Stomach (tissue), 8 donors: ENCODE measurements at regions not wholly inside any gene's neighbourhood (a gene's known extent, or its start where the extent isn't known, plus 50 kb on each side); places are given as distances from the start of the nearest gene placed in this dataset.

Experiments used
- DNase-seq, 2 donors: peaks; one replicate each; pipeline versions ENCODE4 v3.0.0 to v3.0.0-alpha.2; 2013 to 2019
- H3K27ac ChIP-seq, 5 donors: fragments of 200-600 bp in 4 of 5; sonication (generic) in 4 of 5; one replicate each; pipeline ENCODE4 v1.5.1; 2013 to 2019; ENCODE audit warnings: mild to moderate bottlenecking in 1 of 5, moderate library complexity in 1 of 5
- H3K27me3 ChIP-seq, 3 donors: fragments of 200-600 bp; sonication (generic); one replicate each; pipeline ENCODE4 v1.5.1; 2017 to 2019; ENCODE audit warnings: mixed run types in 1 of 3
- H3K36me3 ChIP-seq, 4 donors: fragments of 200-600 bp; sonication (generic); 1 replicate in 3 of 4; 2 replicates in 1 of 4; pipeline ENCODE4 v1.5.1; 2016 to 2019
- H3K4me1 ChIP-seq, 4 donors: fragments of 200-600 bp; sonication (generic); one replicate each; pipeline ENCODE4 v1.5.1; 2016 to 2019
- H3K4me3 ChIP-seq, 4 donors: fragments of 200-600 bp; sonication (generic) in 3 of 4; one replicate each; pipeline ENCODE4 v1.5.1; 2016 to 2019; ENCODE audit warnings: mild to moderate bottlenecking in 1 of 4
- H3K9me3 ChIP-seq, 4 donors: fragments of 200-600 bp; sonication (generic); one replicate each; pipeline ENCODE4 v1.5.1; 2016 to 2019
- EP300 ChIP-seq: sonication (generic); formaldehyde crosslinking; IDR thresholded peaks from one replicate; pipeline ENCODE4 v1.6.1; 2017; ENCODE audit warnings: antibody characterized with exemption
- POLR2A ChIP-seq, 4 donors: fragments of 450-650 bp; IDR thresholded peaks; one replicate each; pipeline ENCODE4 v1.6.1; 2016; ENCODE audit warnings: antibody characterized with exemption in 4 of 4, control low read depth in 2 of 4, mild to moderate bottlenecking in 1 of 4, moderate library complexity in 1 of 4
- POLR2AphosphoS5 ChIP-seq, 3 donors: sonication (generic); formaldehyde crosslinking; IDR thresholded peaks; one replicate each; pipeline ENCODE4 v1.6.1; 2016; ENCODE audit warnings: antibody characterized with exemption in 3 of 3
- WGBS, 5 donors: extraction: QIAGEN DNeasy Blood & Tissue Kit in 3 of 5; methylation state at CpG; one replicate each; pipeline versions ENCODE4 v1.1.5 to v1.1.7; 2013 to 2018; 5-methylcytosine and 5-hydroxymethylcytosine counted together
- intact Hi-C: fragments of 100-400 bp; cut with DNase I; formaldehyde crosslinking; loops from one replicate; pipeline ENCODE4 v1.15.1; 2023; ENCODE audit warnings: low total_unique reads
- TF ChIP-seq, protein P1 (sequence below), 7 experiments: fragments of 450-650 bp in 4 of 7; fragments of 200-600 bp in 3 of 7; sonication (generic) in 3 of 7; IDR thresholded peaks; one replicate each; pipeline ENCODE4 v1.5.1; 2016 to 2019; ENCODE audit warnings: antibody characterized with exemption in 7 of 7, control low read depth in 2 of 7, mild to moderate bottlenecking in 1 of 7
- donor health status: healthy with polysubstance abuse.
- donor health status: Bipolar disorder and iron deficiency.
- donor health status: healthy.

DNA sequence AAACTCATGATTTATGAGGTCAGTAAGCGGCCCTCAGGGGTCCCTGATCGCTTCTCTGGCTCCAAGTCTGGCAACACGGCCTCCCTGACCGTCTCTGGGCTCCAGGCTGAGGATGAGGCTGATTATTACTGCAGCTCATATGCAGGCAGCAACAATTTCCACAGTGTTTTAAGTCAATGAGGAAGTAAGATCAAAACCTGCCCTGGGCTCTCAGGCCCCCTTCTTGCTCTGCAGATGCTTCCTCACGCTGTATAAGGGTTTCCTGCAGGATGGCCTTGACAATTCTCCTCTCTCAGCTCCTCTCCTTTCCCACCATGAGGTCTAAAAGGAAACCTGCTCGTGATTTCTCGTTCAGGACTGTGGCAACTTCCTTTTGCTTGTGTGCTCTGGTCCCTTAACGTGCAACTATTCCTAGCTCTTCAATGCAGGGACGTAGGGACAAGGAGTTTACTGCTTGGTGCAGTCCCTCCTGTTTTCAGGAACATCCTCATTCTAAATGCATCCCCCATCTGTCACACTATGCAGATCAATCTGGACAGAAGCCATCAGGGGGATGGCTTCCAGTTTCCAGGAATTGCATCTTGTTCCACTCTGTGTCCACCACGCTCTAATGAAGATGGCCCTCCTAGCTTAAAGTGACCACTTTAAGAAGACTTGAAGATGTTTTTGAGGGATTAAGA lies 64.3 kb upstream of the IGLL5 start:
- Histone ChIP-seq H3K36me3 (no peaks in the 10 kb centered on the region), H3K27me3 (peaks cover 0 to 24% (median 0%) of the 10 kb centered on the region in 3 donors), H3K4me3 (no peak overlapping the region), H3K27ac (no peak overlapping the region), H3K4me1 (peaks cover 0 to 12% (median 0%) of the 10 kb centered on the region in 4 donors), H3K9me3 (no peaks in the 10 kb centered on the region)
- 63 to 68% (median 66%) methylated on average over 10 of the region's 10 CpGs for WGBS, 5 donors
- no peak for TF ChIP-seq POLR2AphosphoS5 (IDR thresholded peaks at IDR 0.05)
- no peak for TF ChIP-seq POLR2A (IDR thresholded peaks at IDR 0.05)
- no peak for TF ChIP-seq EP300
- TF ChIP-seq, protein P1, sequence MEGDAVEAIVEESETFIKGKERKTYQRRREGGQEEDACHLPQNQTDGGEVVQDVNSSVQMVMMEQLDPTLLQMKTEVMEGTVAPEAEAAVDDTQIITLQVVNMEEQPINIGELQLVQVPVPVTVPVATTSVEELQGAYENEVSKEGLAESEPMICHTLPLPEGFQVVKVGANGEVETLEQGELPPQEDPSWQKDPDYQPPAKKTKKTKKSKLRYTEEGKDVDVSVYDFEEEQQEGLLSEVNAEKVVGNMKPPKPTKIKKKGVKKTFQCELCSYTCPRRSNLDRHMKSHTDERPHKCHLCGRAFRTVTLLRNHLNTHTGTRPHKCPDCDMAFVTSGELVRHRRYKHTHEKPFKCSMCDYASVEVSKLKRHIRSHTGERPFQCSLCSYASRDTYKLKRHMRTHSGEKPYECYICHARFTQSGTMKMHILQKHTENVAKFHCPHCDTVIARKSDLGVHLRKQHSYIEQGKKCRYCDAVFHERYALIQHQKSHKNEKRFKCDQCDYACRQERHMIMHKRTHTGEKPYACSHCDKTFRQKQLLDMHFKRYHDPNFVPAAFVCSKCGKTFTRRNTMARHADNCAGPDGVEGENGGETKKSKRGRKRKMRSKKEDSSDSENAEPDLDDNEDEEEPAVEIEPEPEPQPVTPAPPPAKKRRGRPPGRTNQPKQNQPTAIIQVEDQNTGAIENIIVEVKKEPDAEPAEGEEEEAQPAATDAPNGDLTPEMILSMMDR (IDR thresholded peaks at IDR 0.05) = no peak
- intact Hi-C loops = no loop called here
- DNase-seq = peak in 1 of 2 donors; percentile 28

DNA sequence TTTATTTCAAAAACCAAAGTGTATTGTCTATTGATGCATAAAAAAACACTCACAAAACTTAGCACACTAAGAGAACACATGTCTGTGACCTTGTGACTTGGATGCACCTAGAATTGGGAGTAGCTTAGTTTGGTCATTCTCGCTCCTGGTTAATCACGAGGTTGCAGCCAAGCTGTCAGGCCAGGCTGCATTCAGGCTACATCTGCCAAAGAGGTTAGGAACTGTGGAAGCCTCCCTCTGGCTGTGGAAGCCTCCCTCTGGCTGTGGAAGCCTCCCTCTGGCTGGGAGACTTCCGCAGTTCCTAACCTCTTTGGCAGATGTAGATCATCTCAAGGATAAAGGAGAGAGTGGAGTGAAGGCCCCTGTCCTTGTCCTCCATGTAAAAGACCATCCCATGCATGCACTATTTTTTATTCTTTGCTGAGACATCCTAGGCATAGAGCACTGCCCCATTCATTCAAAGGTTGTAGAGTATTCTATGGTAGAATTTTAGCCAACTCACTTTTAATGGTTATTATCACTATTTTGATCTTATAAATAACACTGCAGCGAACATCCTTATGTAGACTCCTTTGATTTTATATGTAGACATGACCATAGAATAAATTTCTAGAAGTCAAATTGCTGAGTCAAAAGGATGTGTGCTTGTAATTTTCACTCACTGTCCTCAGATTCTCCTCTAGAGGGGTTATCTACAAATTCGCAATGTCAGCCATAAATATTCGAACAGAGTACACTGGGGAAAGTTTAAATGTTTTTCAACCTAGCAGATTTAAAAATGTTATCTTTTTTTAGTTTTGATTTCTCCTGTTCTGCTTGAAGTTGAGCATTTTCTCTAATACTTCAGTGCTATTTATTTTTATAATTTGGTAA lies 63.0 kb upstream of the IGLL5 start:
- Histone ChIP-seq H3K27me3 (peaks cover 0 to 24% (median 0%) of the 10 kb centered on the region in 3 donors), H3K4me3 (no peak overlapping the region), H3K9me3 (no peaks in the 10 kb centered on the region), H3K4me1 (peaks cover 0 to 12% (median 0%) of the 10 kb centered on the region in 4 donors), H3K27ac (no peak overlapping the region), H3K36me3 (no peaks in the 10 kb centered on the region)
- intact Hi-C loops = no loop called here
- 84 to 90% (median 88%) methylated on average over 6 of the region's 6 CpGs for WGBS, 5 donors
- DNase-seq = no peak
- TF ChIP-seq, protein P1 (IDR thresholded peaks at IDR 0.05) = no peak
- no peak for TF ChIP-seq EP300
- TF ChIP-seq POLR2AphosphoS5 (IDR thresholded peaks at IDR 0.05) = no peak
- TF ChIP-seq POLR2A (IDR thresholded peaks at IDR 0.05) = no peak

DNA sequence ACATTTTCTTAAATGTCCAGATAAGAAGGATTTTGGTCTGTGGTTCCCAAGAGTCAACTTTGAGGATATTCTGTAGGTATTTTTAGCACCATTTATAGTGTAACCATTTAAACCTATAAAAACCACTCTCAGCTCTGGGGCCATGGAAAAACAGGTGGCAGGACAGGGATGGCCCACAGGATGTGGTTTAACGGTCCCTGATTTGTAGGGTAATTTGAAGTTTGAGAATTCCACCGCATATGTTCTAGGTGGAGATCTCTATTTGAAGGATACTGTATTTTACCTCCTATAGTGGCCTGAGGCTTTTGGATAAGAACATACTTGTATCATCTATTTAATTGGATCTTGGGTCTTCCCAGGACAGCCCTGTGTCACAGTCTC lies 62.4 kb upstream of the IGLL5 start:
- TF ChIP-seq POLR2A (IDR thresholded peaks at IDR 0.05) = no peak
- TF ChIP-seq POLR2AphosphoS5 (IDR thresholded peaks at IDR 0.05) = no peak
- TF ChIP-seq EP300 = no peak
- TF ChIP-seq, protein P1 (IDR thresholded peaks at IDR 0.05) = no peak
- Histone ChIP-seq H3K27me3 (peaks cover 0 to 24% (median 0%) of the 10 kb centered on the region in 3 donors), H3K4me3 (no peak overlapping the region), H3K27ac (no peak overlapping the region), H3K36me3 (no peaks in the 10 kb centered on the region), H3K4me1 (peaks cover 0 to 12% (median 0%) of the 10 kb centered on the region in 4 donors), H3K9me3 (peaks cover 0 to 2% (median 1%) of the 10 kb centered on the region in 4 donors)
- WGBS, 5 donors = 78 to 90% (median 81%) methylated on average over 2 of the region's 2 CpGs
- no peak for DNase-seq
- intact Hi-C loops = no loop called here

DNA sequence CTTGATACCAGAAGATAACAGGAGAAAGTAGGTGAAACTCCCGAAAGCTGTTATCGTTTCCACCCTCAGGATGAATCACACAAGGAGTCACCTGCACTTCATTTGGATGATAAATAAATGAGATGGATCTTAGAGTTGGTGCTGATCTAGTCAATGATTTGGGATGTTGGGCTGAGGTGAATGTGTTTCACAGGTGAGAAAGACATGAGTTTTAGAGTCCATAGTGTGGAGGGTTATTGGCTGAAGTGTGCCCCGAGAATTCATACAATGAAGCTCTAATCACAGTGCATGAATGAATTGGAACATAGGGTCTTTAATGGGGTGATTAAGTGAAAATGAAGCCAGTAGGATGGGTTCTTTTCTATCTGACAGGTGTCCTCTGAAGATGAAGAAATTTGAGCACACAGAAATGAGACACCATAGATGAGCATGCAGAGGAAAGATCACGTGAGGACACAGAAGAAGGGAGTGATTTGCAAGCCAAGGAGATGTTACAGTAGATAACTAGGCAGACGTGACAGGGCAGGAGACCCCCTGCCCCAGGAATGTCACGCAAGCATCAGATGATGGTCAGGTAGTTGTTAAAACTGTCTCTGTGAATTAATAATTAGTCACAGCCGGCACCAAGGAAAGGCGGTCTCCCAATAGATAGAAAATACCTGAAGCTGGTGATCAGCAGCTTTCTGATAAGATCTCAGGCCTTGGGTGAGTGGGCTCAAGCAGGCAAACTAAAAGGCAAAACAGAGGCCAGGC lies 60.3 kb upstream of the IGLL5 start:
- no peak overlapping the region for H3K27ac ChIP-seq
- WGBS, 5 donors = 55 to 68% (median 58%) methylated on average over 8 of the region's 8 CpGs
- H3K36me3 ChIP-seq = no peaks in the 10 kb centered on the region
- H3K27me3 ChIP-seq = peaks cover 0 to 18% (median 0%) of the 10 kb centered on the region in 3 donors
- H3K4me3 ChIP-seq = no peak overlapping the region
- no peak for TF ChIP-seq POLR2A (IDR thresholded peaks at IDR 0.05)
- no peak for TF ChIP-seq EP300
- peaks cover 0 to 10% (median 0%) of the 10 kb centered on the region in 4 donors for H3K4me1 ChIP-seq
- no peak for DNase-seq
- intact Hi-C loops = no loop called here
- peaks cover 0 to 14% (median 13%) of the 10 kb centered on the region in 4 donors for H3K9me3 ChIP-seq
